DMS79 treated with DMSO at 0.1 percent for 48 hours (cell line): ENCODE measurements at regions not wholly inside any gene's neighbourhood (a gene's known extent, or its start where the extent isn't known, plus 50 kb on each side); places are given as distances from the start of the nearest gene placed in this dataset.
"Not testable (repeated sequence)": the region's sequence is repeated elsewhere in the genome, so short reads cannot be mapped to it uniquely, and the experiment has no call there.

Experiments
- DNase-seq: peaks from one replicate; lab custom pipeline; 2025; lab: John Stamatoyannopoulos, UW

DNA sequence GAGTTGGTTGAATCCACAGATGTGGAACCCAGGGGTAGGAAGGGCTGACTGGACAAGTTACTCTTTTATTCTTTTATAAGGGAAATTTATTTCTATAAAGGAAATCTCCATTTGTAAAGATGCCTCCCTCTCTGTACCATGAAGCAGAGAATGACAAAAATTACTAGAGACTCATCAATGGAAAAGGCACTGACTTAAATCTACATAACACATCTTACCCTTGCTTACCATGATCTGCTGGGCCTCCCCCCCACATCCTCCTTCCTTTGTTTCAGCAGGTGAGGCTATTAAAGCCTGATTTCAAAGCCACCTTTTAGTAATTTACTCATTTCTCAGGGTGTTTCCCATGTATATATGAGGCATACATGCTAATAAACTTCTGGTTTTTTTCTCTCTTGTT, 130.2 kb upstream of the HDDC2 start:
- DNase-seq = no peak

DNA sequence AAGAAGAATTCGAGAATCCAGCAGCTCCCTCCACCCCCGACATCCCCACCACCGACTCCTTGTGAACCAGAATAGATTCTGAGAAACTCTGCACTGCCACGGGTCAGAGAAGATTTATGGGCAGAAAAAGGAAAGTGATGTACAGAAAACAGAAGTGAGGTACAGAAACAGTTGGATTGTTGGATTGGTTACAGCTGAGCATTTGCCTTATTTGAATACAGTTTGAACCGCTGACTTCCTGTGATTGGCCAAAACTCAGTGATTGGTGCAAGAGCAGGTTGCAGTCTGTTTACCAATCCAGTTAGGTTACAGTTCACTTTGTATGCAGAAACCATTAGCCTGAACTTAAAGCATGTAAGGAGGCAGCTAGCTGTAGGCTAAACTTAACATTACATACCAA, 131.2 kb upstream of the HDDC2 start:
- DNase-seq = no peak

- DNase-seq = no peak
Measured at GRCh38 chr6:125434760-125435159, 133.0 kb upstream of the HDDC2 start.

DNA sequence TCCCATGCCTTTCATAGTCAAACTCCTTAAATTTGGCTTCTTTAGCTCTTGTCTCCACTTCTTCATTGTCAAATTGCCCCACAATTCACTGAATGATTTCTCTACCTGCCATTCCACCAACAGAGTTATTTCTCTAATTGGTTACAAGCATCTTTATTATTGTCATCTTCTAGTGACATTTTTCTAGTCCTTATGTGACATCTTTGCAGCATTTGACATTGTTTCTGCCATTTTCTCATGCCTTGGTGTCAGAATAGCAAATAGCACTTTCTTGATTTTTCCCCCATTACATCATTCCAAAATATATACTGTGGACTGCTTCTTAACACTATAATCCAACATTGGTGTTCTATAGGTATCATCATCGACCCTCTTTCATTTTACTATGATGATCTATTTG, 137.7 kb upstream of the HDDC2 start:
- DNase-seq = no peak

DNA sequence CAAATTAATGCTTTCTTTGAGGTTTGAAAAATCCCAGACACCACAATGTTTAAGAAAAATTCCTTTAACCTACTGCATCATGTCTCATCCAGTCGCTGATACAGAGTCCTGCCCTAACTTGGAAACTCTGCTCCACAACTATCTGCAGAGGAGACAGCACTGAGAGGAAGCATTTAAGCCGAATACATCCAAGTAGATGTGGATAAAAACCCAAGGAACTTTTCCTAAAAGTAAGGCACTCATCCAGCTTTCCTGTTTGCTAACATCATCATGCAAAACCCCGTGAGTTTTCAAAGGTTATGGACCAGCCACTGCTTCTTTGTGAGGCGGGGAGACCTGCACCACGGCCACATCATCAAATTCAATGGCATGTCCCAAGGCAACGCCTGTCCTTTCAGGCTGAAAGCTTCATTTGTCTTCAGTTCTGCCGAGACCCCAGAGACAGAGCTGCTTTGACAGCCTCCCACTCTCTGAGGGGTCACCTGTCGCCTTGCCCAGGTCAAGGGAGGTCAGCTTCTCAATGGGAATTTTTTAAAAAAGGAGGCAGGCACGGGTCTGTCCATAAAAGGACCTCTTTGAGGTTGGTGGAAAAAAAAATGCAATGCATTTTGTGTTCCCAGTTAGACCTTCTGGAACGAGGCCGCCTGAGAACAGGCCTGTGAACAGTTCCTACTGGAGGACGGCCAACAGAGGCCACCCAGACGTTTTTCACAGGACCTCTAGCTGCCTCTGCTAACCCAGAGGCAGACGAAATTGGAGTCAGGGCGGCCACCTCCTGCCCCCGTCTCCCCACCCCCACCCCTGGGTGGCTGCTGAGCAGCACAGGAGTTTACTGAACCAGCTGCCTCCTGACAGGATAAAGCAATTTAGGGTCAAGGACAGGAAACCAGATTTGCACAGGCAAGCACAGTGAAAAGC, 142.5 kb upstream of the HDDC2 start:
- no peak for DNase-seq

GRCh38 chr6:125445054-125445453, 143.3 kb upstream of the HDDC2 start:
- no peak for DNase-seq

GRCh38 chr6:125446011-125446410, 144.2 kb upstream of the HDDC2 start:
- DNase-seq = no peak

DNA sequence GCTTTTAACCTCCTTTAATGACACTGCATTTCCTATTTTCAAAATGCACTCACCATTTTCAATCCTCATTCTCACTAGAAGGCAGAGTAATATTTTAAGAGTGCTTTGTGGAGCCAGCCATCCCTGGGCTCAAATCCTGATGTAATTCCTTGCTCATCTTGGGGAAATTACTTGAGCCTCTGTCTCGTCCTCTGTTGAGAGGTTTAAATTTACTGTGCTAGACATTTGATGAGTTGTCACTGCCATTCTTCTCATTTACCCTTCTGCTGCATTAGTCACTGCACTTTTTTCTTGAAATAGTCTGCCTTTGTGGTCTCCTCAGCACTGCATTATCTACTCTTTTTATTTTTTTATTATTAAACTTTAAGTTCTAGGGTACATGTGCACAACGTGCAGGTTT, 150.0 kb upstream of the HDDC2 start:
- DNase-seq = no peak

DNA sequence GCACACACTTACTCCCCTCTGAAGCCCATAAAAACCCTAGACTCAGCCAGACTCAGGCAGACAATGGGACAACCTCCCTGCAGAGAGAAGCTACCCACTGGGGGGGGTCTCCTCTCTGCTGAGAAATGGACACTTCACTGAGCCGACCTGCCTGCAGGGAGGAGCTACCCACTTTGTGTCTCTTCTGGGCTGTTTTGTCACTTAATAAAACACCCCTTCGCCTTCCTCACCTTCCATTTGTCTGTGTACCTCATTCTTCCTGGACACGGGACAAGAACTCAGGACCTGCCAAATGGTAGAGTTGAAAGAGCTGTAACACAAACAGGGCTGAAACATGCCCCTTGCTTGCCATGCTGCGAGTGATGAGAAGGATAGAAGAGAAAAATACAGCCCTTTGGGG, 151.7 kb upstream of the HDDC2 start:
- no peak for DNase-seq

GRCh38 chr6:125454351-125454750, 152.6 kb upstream of the HDDC2 start:
- DNase-seq = no peak

- DNase-seq = not testable (repeated sequence)
Measured at GRCh38 chr6:125458493-125458892, 156.7 kb upstream of the HDDC2 start.

DNA sequence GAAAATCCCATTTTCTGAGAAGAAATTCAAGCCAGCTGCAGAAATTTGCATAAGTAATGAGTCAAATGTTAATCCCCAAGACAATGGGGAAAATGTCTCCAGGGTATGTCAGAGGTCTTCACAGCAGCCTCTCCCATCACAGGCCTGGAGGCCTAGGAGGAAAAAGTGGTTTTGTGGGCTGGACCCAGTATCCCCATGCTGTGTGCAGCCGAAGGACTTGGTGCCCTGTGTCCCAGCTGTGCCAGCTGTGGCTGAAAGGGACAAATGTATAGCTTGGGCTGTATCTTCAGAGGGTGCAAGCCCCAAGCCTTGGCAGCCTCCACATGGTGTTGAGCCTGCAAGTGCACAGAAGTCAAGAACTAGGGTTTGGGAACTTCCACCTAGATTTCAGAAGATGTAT, 163.6 kb upstream of the HDDC2 start:
- not testable (repeated sequence) for DNase-seq

GRCh38 chr6:125469915-125470314, 168.1 kb upstream of the HDDC2 start:
- no peak for DNase-seq

- no peak for DNase-seq
Measured at GRCh38 chr6:125471667-125472066, 169.9 kb upstream of the HDDC2 start.

GRCh38 chr6:125474061-125474460, 172.3 kb upstream of the HDDC2 start:
- no peak for DNase-seq

DNA sequence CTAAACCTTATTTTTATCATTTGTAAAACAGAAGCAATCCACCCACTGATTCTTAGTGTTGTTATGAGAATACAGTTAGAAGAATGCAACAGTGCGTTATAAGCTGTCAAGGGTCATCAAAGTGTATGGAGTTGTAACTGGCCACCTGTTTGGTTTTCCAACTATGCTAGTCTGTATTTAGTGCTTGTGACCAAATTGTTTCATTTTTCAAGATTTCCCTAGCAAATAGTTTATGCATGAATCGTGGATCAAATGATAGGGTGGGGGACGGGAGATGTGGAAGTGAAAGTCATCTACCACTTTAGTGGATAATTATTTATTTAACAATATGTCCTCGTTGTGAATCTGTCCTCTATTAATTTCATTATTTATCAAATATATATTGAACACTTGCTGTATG, 175.4 kb upstream of the HDDC2 start:
- DNase-seq = no peak

- DNase-seq = no peak
Measured at GRCh38 chr6:125477844-125478243, 176.1 kb upstream of the HDDC2 start.

- DNase-seq = no peak
Measured at GRCh38 chr6:125480146-125480545, 178.4 kb upstream of the HDDC2 start.

GRCh38 chr6:125480571-125480970, 178.8 kb upstream of the HDDC2 start:
- no peak for DNase-seq

- DNase-seq = no peak
Measured at GRCh38 chr6:125481056-125481455, 179.3 kb upstream of the HDDC2 start.

GRCh38 chr6:125485757-125486156, 184.0 kb upstream of the HDDC2 start:
- DNase-seq = no peak

DNA sequence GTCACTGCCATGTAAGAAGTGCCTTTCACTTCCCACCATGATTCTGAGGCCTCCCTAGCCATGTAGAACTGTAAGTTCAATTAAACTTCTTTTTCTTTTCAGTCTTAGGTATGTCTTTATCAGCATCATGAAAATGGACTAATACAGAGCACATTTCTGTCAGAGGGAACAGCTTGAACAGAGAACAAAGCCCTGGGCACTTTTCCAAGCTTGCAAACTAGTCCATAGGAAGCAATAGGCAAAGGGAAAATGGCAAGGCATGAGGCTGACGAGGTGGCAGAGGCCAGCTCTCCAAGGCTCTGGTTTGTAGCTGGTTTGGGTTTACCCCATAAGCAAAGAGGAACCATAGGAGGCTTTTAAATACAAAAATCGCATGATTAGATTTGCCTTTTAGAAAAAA, 185.1 kb upstream of the HDDC2 start:
- DNase-seq = no peak

GRCh38 chr6:125489579-125490285, 188.0 kb upstream of the HDDC2 start:
- DNase-seq = no peak
